Astrocyte (in vitro differentiated cells and primary cell): ENCODE measurements at regions not wholly inside any gene's neighbourhood (a gene's known extent, or its start where the extent isn't known, plus 50 kb on each side); places are given as distances from the start of the nearest gene placed in this dataset.
A peak's percentile ranks its signal among the peaks of the same experiment; 100 is the strongest.

ENCODE experiments used
- DNase-seq: peaks from one replicate; pipeline ENCODE4 v3.0.0-alpha.2; 2010; ENCODE audit warnings: low read depth
- FAIRE-seq: peaks from 2 replicates; lab custom pipeline; 2011; peaks lifted over from hg19 to GRCh38; lab: Jason Lieb, UNC
- H2AFZ ChIP-seq: 2 replicates; pipeline ENCODE4 v1.6.0; 2012; ENCODE audit warnings: low read depth, low read length, inconsistent platforms
- H3K27ac ChIP-seq: 2 replicates; pipeline ENCODE4 v1.5.1; 2011; ENCODE audit warnings: low read depth, low read length, inconsistent platforms
- H3K27me3 ChIP-seq: 2 replicates; pipeline ENCODE4 v1.6.0; 2011; ENCODE audit warnings: low read length, inconsistent platforms; ENCODE audit not compliant: insufficient read depth
- H3K36me3 ChIP-seq: 2 replicates; pipeline ENCODE4 v1.5.1; 2011; ENCODE audit warnings: low read length, inconsistent platforms; ENCODE audit not compliant: insufficient read depth
- H3K4me1 ChIP-seq: 2 replicates; pipeline ENCODE4 v1.5.1; 2011; ENCODE audit warnings: low read length, inconsistent platforms; ENCODE audit not compliant: insufficient read depth
- H3K4me2 ChIP-seq: 2 replicates; pipeline ENCODE4 v1.6.0; 2012; ENCODE audit warnings: low read length, inconsistent platforms
- H3K4me3 ChIP-seq: 2 replicates; pipeline ENCODE4 v1.5.1; 2011; ENCODE audit warnings: low read depth, mild to moderate bottlenecking, low read length, inconsistent platforms; ENCODE audit not compliant: insufficient read depth
- H3K79me2 ChIP-seq: 2 replicates; pipeline ENCODE4 v1.6.0; 2012; ENCODE audit warnings: mild to moderate bottlenecking, low read length, inconsistent platforms; ENCODE audit not compliant: insufficient read depth
- H3K9ac ChIP-seq: 2 replicates; pipeline ENCODE4 v1.6.0; 2012; ENCODE audit warnings: mild to moderate bottlenecking, low read length, inconsistent platforms
- H3K9me3 ChIP-seq: 2 replicates; pipeline ENCODE4 v1.5.1; 2012; ENCODE audit warnings: low read depth, mild to moderate bottlenecking, low read length, inconsistent platforms; ENCODE audit not compliant: insufficient read depth
- H4K20me1 ChIP-seq: 2 replicates; pipeline ENCODE4 v1.6.0; 2012; ENCODE audit warnings: low read length, inconsistent platforms; ENCODE audit not compliant: insufficient read depth
- H3K27ac Mint-ChIP-seq: one replicate; pipeline ENCODE4 v1.8.0; 2021; ENCODE audit warnings: mild to moderate bottlenecking, mixed read lengths; ENCODE audit not compliant: unreplicated experiment
- H3K27me3 Mint-ChIP-seq: one replicate; pipeline ENCODE4 v1.8.0; 2021; ENCODE audit warnings: low read depth, mixed read lengths; ENCODE audit not compliant: unreplicated experiment
- H3K36me3 Mint-ChIP-seq: one replicate; pipeline ENCODE4 v1.8.0; 2021; ENCODE audit warnings: low read depth, mixed read lengths; ENCODE audit not compliant: unreplicated experiment
- H3K4me1 Mint-ChIP-seq: one replicate; pipeline ENCODE4 v1.8.0; 2021; ENCODE audit warnings: low read depth, mixed read lengths; ENCODE audit not compliant: unreplicated experiment
- H3K4me3 Mint-ChIP-seq: one replicate; pipeline ENCODE4 v1.8.0; 2021; ENCODE audit warnings: mild to moderate bottlenecking, moderate library complexity, mixed read lengths; ENCODE audit not compliant: unreplicated experiment
- H3K9me3 Mint-ChIP-seq: one replicate; pipeline ENCODE4 v1.8.0; 2021; ENCODE audit warnings: mild to moderate bottlenecking, mixed read lengths; ENCODE audit not compliant: unreplicated experiment
- EZH2 ChIP-seq: IDR thresholded peaks from 2 replicates; pipeline ENCODE4 v1.6.1; 2012; ENCODE audit warnings: mild to moderate bottlenecking, low read length, inconsistent platforms; ENCODE audit not compliant: insufficient read depth
- TF ChIP-seq, protein P1 (sequence below): IDR thresholded peaks from 2 replicates; pipeline ENCODE4 v1.5.1; 2011; ENCODE audit warnings: low read depth, mild to moderate bottlenecking, inconsistent platforms, low read length, moderate library complexity; ENCODE audit not compliant: insufficient read depth

DNA sequence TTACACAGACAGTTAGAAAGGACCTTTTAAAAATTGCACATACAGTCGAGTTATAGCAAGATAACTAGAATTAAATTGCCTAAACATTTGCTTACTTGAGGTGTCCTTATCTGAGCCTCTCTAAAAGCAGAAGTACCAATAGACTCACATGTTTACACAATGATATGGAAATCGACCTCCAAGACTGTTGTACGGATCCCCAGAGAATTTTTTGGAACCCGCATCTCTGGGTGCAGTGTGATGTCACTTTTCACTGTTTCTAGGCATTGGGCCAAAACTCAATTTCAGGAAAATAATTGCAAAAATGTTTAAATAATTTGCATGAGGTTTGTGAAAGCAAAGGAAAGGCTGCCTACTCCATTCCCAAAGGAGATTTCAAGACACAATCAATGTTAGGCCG lies 63.1 kb upstream of the ATG10 start:
- TF ChIP-seq, protein P1, sequence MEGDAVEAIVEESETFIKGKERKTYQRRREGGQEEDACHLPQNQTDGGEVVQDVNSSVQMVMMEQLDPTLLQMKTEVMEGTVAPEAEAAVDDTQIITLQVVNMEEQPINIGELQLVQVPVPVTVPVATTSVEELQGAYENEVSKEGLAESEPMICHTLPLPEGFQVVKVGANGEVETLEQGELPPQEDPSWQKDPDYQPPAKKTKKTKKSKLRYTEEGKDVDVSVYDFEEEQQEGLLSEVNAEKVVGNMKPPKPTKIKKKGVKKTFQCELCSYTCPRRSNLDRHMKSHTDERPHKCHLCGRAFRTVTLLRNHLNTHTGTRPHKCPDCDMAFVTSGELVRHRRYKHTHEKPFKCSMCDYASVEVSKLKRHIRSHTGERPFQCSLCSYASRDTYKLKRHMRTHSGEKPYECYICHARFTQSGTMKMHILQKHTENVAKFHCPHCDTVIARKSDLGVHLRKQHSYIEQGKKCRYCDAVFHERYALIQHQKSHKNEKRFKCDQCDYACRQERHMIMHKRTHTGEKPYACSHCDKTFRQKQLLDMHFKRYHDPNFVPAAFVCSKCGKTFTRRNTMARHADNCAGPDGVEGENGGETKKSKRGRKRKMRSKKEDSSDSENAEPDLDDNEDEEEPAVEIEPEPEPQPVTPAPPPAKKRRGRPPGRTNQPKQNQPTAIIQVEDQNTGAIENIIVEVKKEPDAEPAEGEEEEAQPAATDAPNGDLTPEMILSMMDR: no peak
- TF ChIP-seq EZH2: no peak
- Mint-ChIP-seq H3K36me3 (no peaks in the 10 kb centered on the region), H3K4me3 (no peak overlapping the region), H3K4me1 (peaks cover 4% of the 10 kb centered on the region), H3K27ac (no peak overlapping the region), H3K9me3 (no peaks in the 10 kb centered on the region), H3K27me3 (no peaks in the 10 kb centered on the region)
- H3K27ac ChIP-seq: no peak overlapping the region
- H3K4me3 ChIP-seq: no peak overlapping the region
- FAIRE-seq: no peak
- no peak overlapping the region for H3K9ac ChIP-seq
- no peaks in the 10 kb centered on the region for H4K20me1 ChIP-seq
- H2AFZ ChIP-seq: no peak overlapping the region
- no peaks in the 10 kb centered on the region for H3K79me2 ChIP-seq
- H3K27me3 ChIP-seq: no peaks in the 10 kb centered on the region
- DNase-seq: no peak
- no peak overlapping the region for H3K4me2 ChIP-seq
- H3K4me1 ChIP-seq: no peaks in the 10 kb centered on the region
- no peaks in the 10 kb centered on the region for H3K36me3 ChIP-seq
- H3K9me3 ChIP-seq: no peaks in the 10 kb centered on the region

DNA sequence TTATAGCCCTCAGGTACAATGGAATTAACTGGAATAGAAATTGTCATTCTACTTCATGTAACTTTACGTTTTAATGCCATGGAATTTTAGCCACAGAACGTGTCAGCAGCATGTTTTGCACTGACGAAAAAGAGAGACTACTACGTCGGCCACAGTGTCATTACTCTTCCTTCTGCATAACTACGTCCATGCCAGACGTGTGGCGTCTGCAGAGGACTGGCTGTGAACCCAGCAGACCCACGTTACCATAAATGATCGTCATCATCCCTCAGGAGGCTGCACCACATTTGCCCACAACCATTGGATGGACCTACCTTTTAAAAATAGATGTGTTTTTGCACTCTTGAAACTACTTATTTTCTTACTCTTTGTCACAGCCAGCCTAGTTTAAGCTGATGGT lies 63.8 kb upstream of the ATG10 start:
- H3K79me2 ChIP-seq: no peaks in the 10 kb centered on the region
- H4K20me1 ChIP-seq: no peaks in the 10 kb centered on the region
- Mint-ChIP-seq H3K27me3 (no peaks in the 10 kb centered on the region), H3K27ac (no peak overlapping the region), H3K9me3 (no peaks in the 10 kb centered on the region), H3K4me3 (no peak overlapping the region), H3K36me3 (no peaks in the 10 kb centered on the region), H3K4me1 (peaks cover 4% of the 10 kb centered on the region)
- no peak overlapping the region for H3K4me2 ChIP-seq
- H3K36me3 ChIP-seq: no peaks in the 10 kb centered on the region
- no peak overlapping the region for H3K27ac ChIP-seq
- H3K9ac ChIP-seq: no peak overlapping the region
- TF ChIP-seq, protein P1: no peak
- no peak for TF ChIP-seq EZH2
- no peaks in the 10 kb centered on the region for H3K27me3 ChIP-seq
- no peak overlapping the region for H3K4me3 ChIP-seq
- DNase-seq: peak; percentile 52
- H3K9me3 ChIP-seq: no peaks in the 10 kb centered on the region
- H3K4me1 ChIP-seq: no peaks in the 10 kb centered on the region
- FAIRE-seq: no peak
- no peak overlapping the region for H2AFZ ChIP-seq

DNA sequence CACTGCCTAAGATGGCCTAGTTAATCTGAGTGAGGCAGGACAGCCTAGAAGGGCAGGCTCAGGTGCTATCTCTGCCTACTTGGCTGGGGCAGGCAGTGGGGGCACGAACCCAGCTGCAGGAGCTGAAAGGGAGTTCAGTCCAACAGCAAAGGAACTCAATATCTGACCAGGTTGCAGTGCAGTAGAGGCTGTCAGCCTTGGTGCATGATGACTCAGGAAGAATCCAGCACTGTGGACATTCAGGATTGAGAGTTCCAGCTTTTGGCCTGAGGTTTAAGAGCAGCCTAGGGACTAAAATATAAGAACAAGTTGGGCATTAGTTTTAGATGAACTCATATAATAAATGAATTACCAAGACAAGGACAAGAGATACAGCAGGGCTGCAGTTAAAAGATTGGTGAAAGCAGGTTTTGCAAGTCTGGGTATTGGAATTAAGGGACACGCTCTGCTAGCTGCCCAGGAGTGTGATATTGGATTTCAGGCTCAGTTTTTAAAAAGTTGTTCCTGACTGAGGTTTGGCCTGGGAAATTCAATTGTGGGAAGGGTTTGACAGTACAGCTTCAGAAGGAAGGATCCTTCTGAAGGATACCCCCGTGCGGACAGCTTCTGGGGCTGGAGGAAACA lies 64.7 kb upstream of the ATG10 start:
- H2AFZ ChIP-seq: no peak overlapping the region
- H3K4me3 Mint-ChIP-seq: no peak overlapping the region
- no peak overlapping the region for H3K27ac ChIP-seq
- no peak overlapping the region for H3K4me2 ChIP-seq
- no peaks in the 10 kb centered on the region for H3K27me3 ChIP-seq
- H3K4me1 Mint-ChIP-seq: peaks cover 4% of the 10 kb centered on the region
- no peak for DNase-seq
- no peak overlapping the region for H3K4me3 ChIP-seq
- H3K4me1 ChIP-seq: no peaks in the 10 kb centered on the region
- no peak overlapping the region for H3K27ac Mint-ChIP-seq
- no peaks in the 10 kb centered on the region for H4K20me1 ChIP-seq
- H3K9me3 ChIP-seq: no peaks in the 10 kb centered on the region
- no peak overlapping the region for H3K9ac ChIP-seq
- no peaks in the 10 kb centered on the region for H3K79me2 ChIP-seq
- no peaks in the 10 kb centered on the region for H3K36me3 Mint-ChIP-seq
- H3K27me3 Mint-ChIP-seq: no peaks in the 10 kb centered on the region
- FAIRE-seq: no peak
- H3K36me3 ChIP-seq: no peaks in the 10 kb centered on the region
- TF ChIP-seq, protein P1: no peak
- TF ChIP-seq EZH2: no peak
- H3K9me3 Mint-ChIP-seq: no peaks in the 10 kb centered on the region
